ENCODE measurements at regions not wholly inside any gene's neighbourhood (a gene's known extent, or its start where the extent isn't known, plus 50 kb on each side); places are given as distances from the start of the nearest gene placed in this dataset.
"Not testable (repeated sequence)": the region's sequence is repeated elsewhere in the genome, so short reads cannot be mapped to it uniquely, and the experiment has no call there.

GRCh38 chr11:116028506-116028905, 524.3 kb upstream of the CADM1 start:
- TF ChIP-seq POLR2A (IDR thresholded peaks at IDR 0.05; ENCODE audit: low read length); GATA1 (IDR thresholded peaks at IDR 0.05; ENCODE audit: low read depth, low read length): not testable (repeated sequence)

Data from erythroblast (primary cell).